GM12865 (cell line): ENCODE measurements at regions not wholly inside any gene's neighbourhood (a gene's known extent, or its start where the extent isn't known, plus 50 kb on each side); places are given as distances from the start of the nearest gene placed in this dataset.

Experiments
- DNase-seq: peaks from one replicate; pipeline ENCODE4 v3.0.0; 2010; ENCODE audit warnings: low read depth
- H3K4me3 ChIP-seq: 2 replicates; pipeline ENCODE4 v1.5.1; 2011; ENCODE audit warnings: mild to moderate bottlenecking, low read depth, low read length, control low read depth
- CTCF ChIP-seq: IDR thresholded peaks from 2 replicates; pipeline ENCODE4 v1.5.1; 2011; ENCODE audit warnings: low read length, control low read depth, low read depth, inconsistent platforms; ENCODE audit not compliant: insufficient read depth; ENCODE audit errors: missing control alignments

GRCh38 chr5:38166832-38167231 is 91.5 kb upstream of the EGFLAM start:
- no peak for TF ChIP-seq CTCF
- H3K4me3 ChIP-seq: no peak overlapping the region
- DNase-seq: no peak

DNA sequence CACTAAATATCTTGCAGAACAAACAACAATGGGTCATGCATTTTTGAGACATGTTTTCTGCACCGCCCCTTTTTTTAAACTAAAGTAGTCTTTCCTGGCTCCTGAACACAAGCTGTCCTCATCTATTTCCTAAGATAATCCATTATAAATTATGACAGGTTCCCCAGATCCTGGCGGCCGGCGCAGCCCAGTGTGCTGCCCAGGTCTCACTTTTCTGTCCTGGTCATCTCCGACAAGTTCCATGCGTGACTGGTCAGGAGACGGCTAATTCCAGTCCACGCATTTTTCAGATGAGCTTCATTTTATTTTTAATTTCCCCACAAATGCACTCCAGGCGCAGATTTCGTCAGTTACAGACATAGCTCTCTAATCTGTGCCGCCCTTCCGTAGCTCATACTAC is 92.9 kb upstream of the EGFLAM start:
- no peak for DNase-seq
- no peak overlapping the region for H3K4me3 ChIP-seq
- TF ChIP-seq CTCF: no peak

- TF ChIP-seq CTCF: no peak
- DNase-seq: no peak
- H3K4me3 ChIP-seq: no peak overlapping the region
These were observed 93.5 kb upstream of the EGFLAM start for GRCh38 chr5:38164776-38165399.

DNA sequence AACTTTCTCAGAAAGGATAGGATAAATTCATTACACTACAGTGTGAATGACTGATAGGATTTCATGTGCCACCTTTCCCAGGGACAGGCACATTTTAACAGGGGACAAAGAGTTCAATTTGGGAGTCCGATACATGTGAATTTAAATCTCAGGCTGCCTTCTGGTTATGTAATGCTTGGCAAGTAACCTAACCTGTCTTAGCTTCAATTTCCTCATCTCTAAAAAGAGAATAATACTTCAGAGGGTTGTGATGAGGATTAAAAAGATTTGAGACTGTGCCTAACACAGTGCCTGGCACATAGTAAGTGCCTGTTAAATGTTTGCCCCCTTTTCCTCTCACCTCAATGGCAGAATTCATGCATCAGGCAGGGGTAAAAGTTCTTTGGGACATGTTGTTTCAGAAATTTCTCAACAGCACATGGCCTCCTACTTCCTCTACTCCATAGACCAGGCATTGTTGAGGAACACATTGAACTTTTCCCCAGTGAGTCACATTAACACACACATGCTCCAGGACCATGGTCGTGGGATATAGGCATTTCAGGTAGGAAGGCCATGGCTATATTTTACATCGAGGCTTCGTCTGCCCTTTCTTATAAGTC is 94.6 kb upstream of the EGFLAM start:
- no peak overlapping the region for H3K4me3 ChIP-seq
- DNase-seq: no peak
- TF ChIP-seq CTCF: no peak

DNA sequence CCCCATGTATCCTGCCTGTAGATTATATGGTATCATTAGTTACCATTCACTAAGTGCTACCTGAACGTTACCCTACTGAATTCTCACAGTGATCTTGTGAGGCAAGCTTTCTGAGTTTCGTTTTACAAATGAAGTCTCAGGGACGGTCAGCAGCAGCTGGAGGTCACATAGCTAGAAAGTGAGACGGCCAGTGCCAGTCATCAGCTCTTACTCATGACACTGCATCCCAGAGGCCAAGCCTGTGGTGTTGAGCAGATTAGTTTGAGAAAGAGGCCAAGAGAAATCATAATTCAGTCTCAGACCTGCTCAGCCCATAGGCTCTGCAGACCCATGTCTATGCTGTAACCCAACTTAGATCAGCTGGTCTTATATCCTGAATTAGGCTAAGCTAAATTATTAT is 95.7 kb upstream of the EGFLAM start:
- no peak for DNase-seq
- no peak overlapping the region for H3K4me3 ChIP-seq
- TF ChIP-seq CTCF: no peak

- no peak overlapping the region for H3K4me3 ChIP-seq
- DNase-seq: no peak
- no peak for TF ChIP-seq CTCF
These were observed 101.3 kb upstream of the EGFLAM start for GRCh38 chr5:38157024-38157423.
